Endothelial cell (in vitro differentiated cells): ENCODE measurements at regions not wholly inside any gene's neighbourhood (a gene's known extent, or its start where the extent isn't known, plus 50 kb on each side); places are given as distances from the start of the nearest gene placed in this dataset.

Experiments
- DNase-seq: peaks from one replicate; pipeline ENCODE4 v3.0.0; 2021; ENCODE audit warnings: low spot score
- H3K27ac Mint-ChIP-seq: one replicate; pipeline ENCODE4 v1.8.0; 2021; ENCODE audit warnings: mixed read lengths, inconsistent platforms; ENCODE audit not compliant: unreplicated experiment
- H3K27me3 Mint-ChIP-seq: one replicate; pipeline ENCODE4 v1.8.0; 2021; ENCODE audit warnings: mild to moderate bottlenecking, moderate library complexity, mixed read lengths, inconsistent platforms; ENCODE audit not compliant: unreplicated experiment
- H3K36me3 Mint-ChIP-seq: one replicate; pipeline ENCODE4 v1.8.0; 2021; ENCODE audit warnings: mild to moderate bottlenecking, low read depth, mixed read lengths, inconsistent platforms; ENCODE audit not compliant: unreplicated experiment
- H3K4me1 Mint-ChIP-seq: one replicate; pipeline ENCODE4 v1.8.0; 2021; ENCODE audit warnings: mild to moderate bottlenecking, mixed read lengths, inconsistent platforms; ENCODE audit not compliant: unreplicated experiment
- H3K4me3 Mint-ChIP-seq: one replicate; pipeline ENCODE4 v1.8.0; 2021; ENCODE audit warnings: mild to moderate bottlenecking, mixed read lengths, inconsistent platforms; ENCODE audit not compliant: unreplicated experiment
- H3K9me3 Mint-ChIP-seq: one replicate; pipeline ENCODE4 v1.8.0; 2021; ENCODE audit warnings: mixed read lengths, inconsistent platforms; ENCODE audit not compliant: unreplicated experiment
- TF ChIP-seq, protein P1 (sequence below): fragments of 200-600 bp; sonication (generic); IDR thresholded peaks from one replicate; pipeline ENCODE4 v1.5.0; 2021; ENCODE audit warnings: antibody characterized with exemption; ENCODE audit not compliant: unreplicated experiment

DNA sequence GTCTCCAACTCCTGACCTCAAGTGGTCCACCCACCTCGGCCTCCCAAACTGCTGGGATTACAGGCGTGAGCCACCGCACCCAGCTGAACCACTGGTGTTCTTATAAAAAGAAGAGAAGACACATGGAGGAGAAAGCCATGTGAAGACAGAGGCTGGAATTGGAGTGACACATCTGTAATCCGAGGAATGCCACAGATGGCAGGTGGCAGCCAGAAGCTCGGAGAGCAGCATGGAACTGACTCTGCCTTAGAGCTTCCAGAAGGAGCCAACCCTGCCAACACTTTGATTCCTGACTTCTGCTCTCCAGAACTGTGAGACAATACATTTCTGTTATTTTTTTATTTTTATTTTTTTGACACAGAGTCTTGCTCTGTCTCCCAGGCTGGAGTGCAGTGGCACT is 59.0 kb upstream of the ATP2B4 start:
- TF ChIP-seq, protein P1, sequence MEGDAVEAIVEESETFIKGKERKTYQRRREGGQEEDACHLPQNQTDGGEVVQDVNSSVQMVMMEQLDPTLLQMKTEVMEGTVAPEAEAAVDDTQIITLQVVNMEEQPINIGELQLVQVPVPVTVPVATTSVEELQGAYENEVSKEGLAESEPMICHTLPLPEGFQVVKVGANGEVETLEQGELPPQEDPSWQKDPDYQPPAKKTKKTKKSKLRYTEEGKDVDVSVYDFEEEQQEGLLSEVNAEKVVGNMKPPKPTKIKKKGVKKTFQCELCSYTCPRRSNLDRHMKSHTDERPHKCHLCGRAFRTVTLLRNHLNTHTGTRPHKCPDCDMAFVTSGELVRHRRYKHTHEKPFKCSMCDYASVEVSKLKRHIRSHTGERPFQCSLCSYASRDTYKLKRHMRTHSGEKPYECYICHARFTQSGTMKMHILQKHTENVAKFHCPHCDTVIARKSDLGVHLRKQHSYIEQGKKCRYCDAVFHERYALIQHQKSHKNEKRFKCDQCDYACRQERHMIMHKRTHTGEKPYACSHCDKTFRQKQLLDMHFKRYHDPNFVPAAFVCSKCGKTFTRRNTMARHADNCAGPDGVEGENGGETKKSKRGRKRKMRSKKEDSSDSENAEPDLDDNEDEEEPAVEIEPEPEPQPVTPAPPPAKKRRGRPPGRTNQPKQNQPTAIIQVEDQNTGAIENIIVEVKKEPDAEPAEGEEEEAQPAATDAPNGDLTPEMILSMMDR: no peak
- Mint-ChIP-seq H3K27ac (no peak overlapping the region), H3K4me1 (peaks cover 8% of the 10 kb centered on the region), H3K9me3 (no peaks in the 10 kb centered on the region), H3K27me3 (peaks cover 6% of the 10 kb centered on the region), H3K4me3 (no peak overlapping the region), H3K36me3 (no peaks in the 10 kb centered on the region)
- DNase-seq: no peak

DNA sequence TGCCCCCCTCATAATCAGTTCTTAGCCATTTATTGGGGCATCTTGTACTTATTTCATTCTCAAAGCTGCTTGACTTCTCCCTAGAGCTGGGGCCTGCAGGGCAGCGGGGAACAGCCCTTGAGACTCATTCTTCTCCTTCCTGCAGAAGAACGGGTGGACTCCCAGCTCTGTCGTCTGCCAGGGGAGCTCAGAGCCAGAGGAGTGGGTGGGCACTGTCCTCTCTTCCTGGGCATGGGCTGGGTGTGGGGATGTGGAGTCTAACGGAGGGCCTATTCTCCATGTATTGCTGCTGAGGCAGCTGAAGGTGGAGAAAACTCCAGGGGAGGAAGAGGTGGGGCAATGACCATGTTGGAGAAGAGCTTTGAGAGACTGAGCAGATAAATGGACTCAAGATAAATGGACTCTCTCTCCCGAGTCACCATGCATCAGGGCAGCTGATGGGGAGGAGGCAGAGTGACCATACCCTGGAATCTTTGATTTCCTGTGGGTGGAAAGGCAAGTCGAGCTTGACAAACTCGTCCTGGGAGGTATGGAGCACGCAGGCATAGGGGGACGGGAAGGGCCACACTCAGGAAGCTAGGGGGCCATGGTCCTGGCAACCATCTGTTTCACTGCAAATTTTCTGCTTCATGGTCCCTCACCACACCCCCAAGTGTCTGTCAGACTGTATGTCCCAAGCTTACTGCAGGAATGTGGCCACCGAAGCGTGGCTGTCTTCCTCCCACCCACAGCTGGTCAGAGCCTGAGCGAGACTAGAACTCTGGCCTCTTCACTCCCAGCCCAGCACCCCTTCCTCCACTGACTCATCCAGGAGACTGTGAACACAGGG is 56.9 kb upstream of the ATP2B4 start:
- Mint-ChIP-seq H3K9me3 (no peaks in the 10 kb centered on the region), H3K27ac (no peak overlapping the region), H3K27me3 (peaks cover 6% of the 10 kb centered on the region), H3K4me1 (peaks cover 8% of the 10 kb centered on the region), H3K36me3 (no peaks in the 10 kb centered on the region), H3K4me3 (no peak overlapping the region)
- TF ChIP-seq, protein P1: no peak
- no peak for DNase-seq

DNA sequence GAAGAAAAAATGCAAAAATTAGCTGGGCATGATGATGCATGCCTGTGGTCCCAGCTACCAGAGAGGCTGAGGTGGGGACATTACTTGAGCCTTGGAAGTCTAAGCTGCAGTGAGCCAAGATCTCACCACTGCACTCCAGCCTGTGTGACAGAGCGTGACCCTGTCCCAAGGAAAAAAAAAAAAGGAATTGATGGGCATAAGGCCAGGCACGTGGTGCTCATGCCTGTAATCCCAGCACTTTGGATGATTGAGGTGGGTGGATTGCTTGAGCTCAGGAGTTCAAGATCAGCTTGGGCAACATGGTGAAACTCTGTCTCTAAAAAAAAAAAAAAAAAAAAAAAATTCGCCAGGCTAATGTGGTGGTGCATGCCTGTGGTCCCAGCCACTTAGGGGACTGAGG is 55.8 kb upstream of the ATP2B4 start:
- Mint-ChIP-seq H3K4me1 (peaks cover 8% of the 10 kb centered on the region), H3K27me3 (peaks cover 6% of the 10 kb centered on the region), H3K4me3 (no peak overlapping the region), H3K27ac (no peak overlapping the region), H3K36me3 (no peaks in the 10 kb centered on the region), H3K9me3 (no peaks in the 10 kb centered on the region)
- TF ChIP-seq, protein P1: no peak
- DNase-seq: no peak

DNA sequence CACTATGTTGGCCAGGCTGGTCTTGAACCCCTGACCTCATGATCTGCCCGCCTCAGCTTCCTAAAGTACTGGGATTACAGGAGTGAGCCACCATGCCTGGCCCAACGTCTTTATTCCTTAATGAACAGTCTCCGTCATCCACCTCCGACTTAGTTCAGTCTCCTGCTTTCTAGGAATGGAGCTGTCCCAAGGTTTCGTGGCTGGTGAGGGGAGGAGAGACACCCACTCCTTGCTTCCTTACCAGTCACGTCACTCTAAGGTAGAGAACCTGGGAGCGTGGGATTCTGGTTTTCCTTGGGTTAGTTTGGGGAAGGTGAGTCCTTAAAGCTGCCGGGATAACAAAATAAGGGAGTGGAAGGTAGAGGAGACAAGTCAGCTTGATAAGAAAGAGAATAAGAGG is 55.0 kb upstream of the ATP2B4 start:
- no peak overlapping the region for H3K4me3 Mint-ChIP-seq

DNA sequence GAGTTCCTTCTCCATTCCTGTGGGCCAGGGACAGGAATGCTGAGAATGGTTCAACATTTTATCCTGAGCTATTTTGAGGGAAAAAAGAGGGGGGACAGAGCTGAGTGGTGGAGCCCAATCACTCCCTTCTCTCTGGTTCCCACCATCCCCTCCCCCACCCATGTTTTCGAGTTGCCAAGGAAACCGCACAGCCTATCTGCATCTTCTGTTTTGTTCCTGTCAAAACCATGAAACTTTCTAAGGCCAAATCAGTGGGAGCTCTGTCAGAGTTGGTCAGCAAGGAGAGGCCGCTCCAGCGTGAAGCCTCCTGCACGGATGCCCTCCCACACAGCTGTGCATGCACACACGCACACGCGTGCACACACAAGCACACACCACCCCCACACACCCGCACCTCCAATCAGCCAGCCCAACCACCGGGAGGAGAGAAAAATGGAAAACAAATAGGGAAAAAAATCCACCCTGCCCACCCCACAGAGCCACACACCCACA is 54.5 kb upstream of the ATP2B4 start:
- Mint-ChIP-seq H3K4me3 (no peak overlapping the region), H3K36me3 (no peaks in the 10 kb centered on the region), H3K4me1 (peaks cover 8% of the 10 kb centered on the region), H3K27me3 (peaks cover 6% of the 10 kb centered on the region), H3K27ac (peak overlapping the region; percentile 83), H3K9me3 (no peaks in the 10 kb centered on the region)
- peak; percentile 53 for DNase-seq
- TF ChIP-seq, protein P1: no peak

More for the DNA sequence above, 55.0 kb upstream of the ATP2B4 start:
- Mint-ChIP-seq H3K27me3 (peaks cover 6% of the 10 kb centered on the region), H3K36me3 (no peaks in the 10 kb centered on the region), H3K9me3 (no peaks in the 10 kb centered on the region), H3K27ac (peak overlapping the region; percentile 82), H3K4me1 (peaks cover 8% of the 10 kb centered on the region)
- TF ChIP-seq, protein P1: no peak
- DNase-seq: no peak
